ENCODE measurements at regions not wholly inside any gene's neighbourhood (a gene's known extent, or its start where the extent isn't known, plus 50 kb on each side); places are given as distances from the start of the nearest gene placed in this dataset.

- TF ChIP-seq CTCF (IDR thresholded peaks at IDR 0.05) (no peak), POLR2A (IDR thresholded peaks at IDR 0.05) (no peak)
- 0 to 42% methylated on average over 1 of the region's 1 CpG for WGBS, 2 donors
- no peaks in the 10 kb centered on the region for H3K9me3 ChIP-seq
- no peak overlapping the region for H3K4me3 ChIP-seq (replicated peaks in 1 of 3)
- peak; percentile 57 to 59 for DNase-seq
- intact Hi-C loops (cut with DNase I): no loop called here
- no peaks in the 10 kb centered on the region for H3K27me3 ChIP-seq
- peaks cover 0 to 12% of the 10 kb centered on the region in 2 donors for H3K4me1 ChIP-seq
- H3K36me3 ChIP-seq: no peaks in the 10 kb centered on the region
- H3K27ac ChIP-seq: no peak overlapping the region
Observed at GRCh38 chr17:72267601-72268000, 146.8 kb downstream of the SOX9 start.

GRCh38 chr17:72268431-72268830 lies 147.6 kb downstream of the SOX9 start:
- intact Hi-C loops (cut with DNase I): no loop called here
- WGBS, 2 donors: 85 to 92% methylated on average over 6 of the region's 6 CpGs
- H3K36me3 ChIP-seq: no peaks in the 10 kb centered on the region

GRCh38 chr17:72270273-72270924 lies 149.6 kb downstream of the SOX9 start:
- DNase-seq: peak in 1 of 2 donors; percentile 8
- Histone ChIP-seq H3K9me3 (no peaks in the 10 kb centered on the region), H3K27ac (no peak overlapping the region), H3K27me3 (no peaks in the 10 kb centered on the region), H3K4me1 (peaks cover 0 to 5% of the 10 kb centered on the region in 2 donors), H3K36me3 (no peaks in the 10 kb centered on the region), H3K4me3 (replicated peaks in 1 of 3) (no peak overlapping the region)
- TF ChIP-seq POLR2A (IDR thresholded peaks at IDR 0.05): no peak
- no peak for TF ChIP-seq CTCF (IDR thresholded peaks at IDR 0.05)
- WGBS, 2 donors: 56 to 65% methylated on average over 6 of the region's 6 CpGs
- intact Hi-C loops (cut with DNase I): no loop called here

More at GRCh38 chr17:72268431-72268830, 147.6 kb downstream of the SOX9 start:
- Histone ChIP-seq H3K27me3 (no peaks in the 10 kb centered on the region), H3K4me3 (replicated peaks in 1 of 3) (no peak overlapping the region), H3K4me1 (peaks cover 0 to 12% of the 10 kb centered on the region in 2 donors), H3K9me3 (no peaks in the 10 kb centered on the region), H3K27ac (no peak overlapping the region)
- TF ChIP-seq CTCF (IDR thresholded peaks at IDR 0.05) (no peak), POLR2A (IDR thresholded peaks at IDR 0.05) (no peak)
- DNase-seq: no peak

- Histone ChIP-seq H3K4me1 (peaks cover 0 to 4% of the 10 kb centered on the region in 2 donors), H3K4me3 (replicated peaks in 1 of 3) (no peak overlapping the region), H3K9me3 (no peaks in the 10 kb centered on the region), H3K27ac (no peak overlapping the region), H3K36me3 (no peaks in the 10 kb centered on the region), H3K27me3 (no peaks in the 10 kb centered on the region)
- no peak for DNase-seq
- 93 to 100% methylated on average over 1 of the region's 1 CpG for WGBS, 2 donors
- intact Hi-C loops (cut with DNase I): no loop called here
- TF ChIP-seq CTCF (IDR thresholded peaks at IDR 0.05) (no peak), POLR2A (IDR thresholded peaks at IDR 0.05) (no peak)
Observed at GRCh38 chr17:72271603-72272002, 150.8 kb downstream of the SOX9 start.

GRCh38 chr17:72273289-72274056 lies 152.7 kb downstream of the SOX9 start:
- intact Hi-C loops (cut with DNase I): no loop called here
- 70 to 72% methylated on average over 10 of the region's 10 CpGs for WGBS, 2 donors
- DNase-seq: no peak

More at GRCh38 chr17:72273289-72274056, 152.7 kb downstream of the SOX9 start:
- no peak overlapping the region for H3K4me3 ChIP-seq (replicated peaks in 1 of 3)
- no peaks in the 10 kb centered on the region for H3K4me1 ChIP-seq
- H3K36me3 ChIP-seq: no peaks in the 10 kb centered on the region
- no peaks in the 10 kb centered on the region for H3K27me3 ChIP-seq
- H3K27ac ChIP-seq: no peak overlapping the region
- H3K9me3 ChIP-seq: no peaks in the 10 kb centered on the region
- TF ChIP-seq CTCF (IDR thresholded peaks at IDR 0.05) (no peak), POLR2A (IDR thresholded peaks at IDR 0.05) (no peak)

Measured in thyroid gland (tissue), 4 donors.